Gastrocnemius medialis (tissue), 4 donors: ENCODE measurements at regions not wholly inside any gene's neighbourhood (a gene's known extent, or its start where the extent isn't known, plus 50 kb on each side); places are given as distances from the start of the nearest gene placed in this dataset.

Experiments used
- ATAC-seq, 2 donors: fragments of 150-250 bp; one replicate each; pipeline ENCODE4 v1.9.1; 2016
- DNase-seq, 2 donors: peaks; one replicate each; pipeline ENCODE4 v3.0.0-alpha.2; 2019
- H3K27ac ChIP-seq, 4 donors: fragments of 200-600 bp; sonication (generic); 1 replicate in 1 of 4; 2 replicates in 3 of 4; pipeline ENCODE4 v1.5.1; 2016 to 2018; ENCODE audit warnings: mild to moderate bottlenecking in 2 of 4, moderate library complexity in 1 of 4
- H3K27me3 ChIP-seq, 3 donors: fragments of 200-600 bp; sonication (generic) in 2 of 3; 1 replicate in 1 of 3; 2 replicates in 2 of 3; pipeline versions ENCODE4 v1.5.1 to v1.6.0; 2016 to 2019; ENCODE audit warnings: mild to moderate bottlenecking in 1 of 3, moderate library complexity in 1 of 3
- H3K36me3 ChIP-seq, 2 donors: fragments of 200-600 bp; sonication (generic) in 1 of 2; one replicate each; pipeline ENCODE4 v1.5.1; 2017 to 2018
- H3K4me1 ChIP-seq, 2 donors: fragments of 200-600 bp; sonication (generic) in 1 of 2; one replicate each; pipeline ENCODE4 v1.5.1; 2016 to 2017; ENCODE audit warnings: mild to moderate bottlenecking in 2 of 2
- H3K4me3 ChIP-seq, 4 donors: fragments of 200-600 bp; sonication (generic) in 3 of 4; 1 replicate in 1 of 4; 2 replicates in 3 of 4; pipeline ENCODE4 v1.5.1; 2016 to 2019; ENCODE audit warnings: mild to moderate bottlenecking in 2 of 4
- H3K9me3 ChIP-seq, 3 donors: fragments of 200-600 bp; sonication (generic) in 2 of 3; 1 replicate in 1 of 3; 2 replicates in 2 of 3; pipeline ENCODE4 v1.5.1; 2016 to 2019
- CTCF ChIP-seq, 5 experiments: fragments of 450-650 bp in 3 of 5; fragments of 200-600 bp in 2 of 5; sonication (generic) in 2 of 5; IDR thresholded peaks in 4 of 5; conservative IDR thresholded peaks in 1 of 5; 1 replicate in 4 of 5; 2 replicates in 1 of 5; pipeline ENCODE4 v1.5.1; 2016 to 2019; ENCODE audit warnings: antibody characterized with exemption in 5 of 5, mild to moderate bottlenecking in 3 of 5, moderate library complexity in 3 of 5
- POLR2A ChIP-seq, 2 donors: fragments of 450-650 bp; IDR thresholded peaks; one replicate each; pipeline ENCODE4 v1.6.1; 2017; ENCODE audit warnings: antibody characterized with exemption in 2 of 2, mild to moderate bottlenecking in 2 of 2, moderate library complexity in 2 of 2
- in situ Hi-C, 4 donors: fragments of 200-750 bp; cut with MboI; loops; one replicate each; pipeline versions ENCODE4 v1.15.0 to v1.8.0; 2017; ENCODE audit warnings: low sequenced_read_pairs in 4 of 4
- intact Hi-C: fragments of 100-400 bp; cut with DNase I; formaldehyde crosslinking; loops from one replicate; pipeline ENCODE4 v1.15.1; 2023; ENCODE audit warnings: low total_unique reads

- Histone ChIP-seq H3K27me3 (no peaks in the 10 kb centered on the region), H3K4me3 (no peak overlapping the region), H3K9me3 (no peaks in the 10 kb centered on the region), H3K27ac (no peak overlapping the region), H3K4me1 (no peaks in the 10 kb centered on the region), H3K36me3 (no peaks in the 10 kb centered on the region)
- intact Hi-C loops = no loop called here
- ATAC-seq (no peak), DNase-seq (no peak)
- TF ChIP-seq CTCF (IDR thresholded peaks at IDR 0.05 in 4 of 5, conservative IDR thresholded peaks at IDR 0.05 in 1 of 5) (no peak), POLR2A (IDR thresholded peaks at IDR 0.05) (no peak)
- in situ Hi-C loops = no loop called here
These were observed 207.1 kb upstream of the ZFHX3 start for GRCh38 chr16:73255031-73255430.

GRCh38 chr16:73253922-73254480 is 206.1 kb upstream of the ZFHX3 start:
- no peaks in the 10 kb centered on the region for H3K4me1 ChIP-seq
- H3K9me3 ChIP-seq = no peaks in the 10 kb centered on the region
- H3K27me3 ChIP-seq = no peaks in the 10 kb centered on the region
- TF ChIP-seq CTCF (IDR thresholded peaks at IDR 0.05 in 4 of 5, conservative IDR thresholded peaks at IDR 0.05 in 1 of 5) = no peak
- TF ChIP-seq POLR2A (IDR thresholded peaks at IDR 0.05) = no peak
- no peaks in the 10 kb centered on the region for H3K36me3 ChIP-seq
- H3K4me3 ChIP-seq = no peak overlapping the region
- no peak overlapping the region for H3K27ac ChIP-seq
- intact Hi-C loops = no loop called here
- DNase-seq (no peak), ATAC-seq (no peak)
- in situ Hi-C loops = no loop called here

- in situ Hi-C loops (no loop called here), intact Hi-C loops (no loop called here)
- no peak for DNase-seq
- H3K27me3 ChIP-seq = no peaks in the 10 kb centered on the region
- ATAC-seq = no peak
- no peak for TF ChIP-seq POLR2A (IDR thresholded peaks at IDR 0.05)
- TF ChIP-seq CTCF (IDR thresholded peaks at IDR 0.05 in 4 of 5, conservative IDR thresholded peaks at IDR 0.05 in 1 of 5) = no peak
- no peaks in the 10 kb centered on the region for H3K9me3 ChIP-seq
- no peak overlapping the region for H3K4me3 ChIP-seq
- H3K36me3 ChIP-seq = no peaks in the 10 kb centered on the region
- H3K4me1 ChIP-seq = no peaks in the 10 kb centered on the region
- H3K27ac ChIP-seq = no peak overlapping the region
These were observed 204.5 kb upstream of the ZFHX3 start for GRCh38 chr16:73252446-73252845.

DNA sequence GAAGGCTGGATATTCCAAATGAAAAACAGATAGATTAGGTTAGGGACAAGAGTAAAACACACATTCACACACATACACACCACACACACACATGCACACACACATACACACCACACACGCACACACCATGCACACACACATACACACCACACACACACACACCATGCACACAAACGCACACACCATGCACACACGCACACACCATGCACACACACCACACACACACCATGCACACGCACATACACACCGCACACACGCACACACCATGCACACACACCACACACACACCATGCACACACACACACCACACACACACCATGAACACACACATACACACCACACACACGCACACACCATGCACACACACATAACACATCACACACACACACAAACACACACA is 203.7 kb upstream of the ZFHX3 start:
- in situ Hi-C loops (no loop called here), intact Hi-C loops (no loop called here)
- no peaks in the 10 kb centered on the region for H3K4me1 ChIP-seq
- no peak overlapping the region for H3K27ac ChIP-seq
- no peak for DNase-seq
- no peaks in the 10 kb centered on the region for H3K27me3 ChIP-seq
- no peak for ATAC-seq
- TF ChIP-seq CTCF (IDR thresholded peaks at IDR 0.05 in 4 of 5, conservative IDR thresholded peaks at IDR 0.05 in 1 of 5) (no peak), POLR2A (IDR thresholded peaks at IDR 0.05) (no peak)
- H3K36me3 ChIP-seq = no peaks in the 10 kb centered on the region
- H3K9me3 ChIP-seq = no peaks in the 10 kb centered on the region
- H3K4me3 ChIP-seq = no peak overlapping the region

DNA sequence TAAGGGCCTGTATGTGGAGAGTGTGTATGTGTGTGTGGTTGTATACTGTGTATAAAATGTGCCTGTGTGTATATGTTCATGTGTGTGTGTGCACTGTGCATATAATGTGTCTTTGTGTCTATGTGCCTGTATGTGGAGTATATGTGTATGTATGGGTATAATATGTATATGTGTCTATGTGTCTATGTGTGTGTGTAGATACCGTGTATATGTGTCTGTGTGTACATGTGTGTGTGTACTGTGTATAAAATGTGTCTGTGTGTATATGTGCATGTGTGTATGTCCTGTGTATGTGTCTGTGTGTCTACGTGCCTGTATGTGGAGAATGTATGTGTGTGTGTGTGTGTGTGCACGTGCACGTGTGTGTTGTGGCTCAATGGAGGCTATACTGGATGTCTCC is 200.4 kb upstream of the ZFHX3 start:
- no peaks in the 10 kb centered on the region for H3K9me3 ChIP-seq
- TF ChIP-seq CTCF (IDR thresholded peaks at IDR 0.05 in 4 of 5, conservative IDR thresholded peaks at IDR 0.05 in 1 of 5) (no peak), POLR2A (IDR thresholded peaks at IDR 0.05) (no peak)
- H3K4me1 ChIP-seq = no peaks in the 10 kb centered on the region
- ATAC-seq (no peak), DNase-seq (no peak)
- no peak overlapping the region for H3K27ac ChIP-seq
- H3K4me3 ChIP-seq = no peak overlapping the region
- in situ Hi-C loops = no loop called here
- H3K36me3 ChIP-seq = no peaks in the 10 kb centered on the region
- intact Hi-C loops = no loop called here
- no peaks in the 10 kb centered on the region for H3K27me3 ChIP-seq
